Tibial nerve (tissue), 3 donors: ENCODE measurements at regions not wholly inside any gene's neighbourhood (a gene's known extent, or its start where the extent isn't known, plus 50 kb on each side); places are given as distances from the start of the nearest gene placed in this dataset.

Experiments
- POLR2A ChIP-seq, 2 donors: fragments of 450-650 bp; IDR thresholded peaks; one replicate each; pipeline ENCODE4 v1.6.1; 2017; ENCODE audit warnings: antibody characterized with exemption in 2 of 2, mild to moderate bottlenecking in 2 of 2, moderate library complexity in 2 of 2
- TF ChIP-seq, protein P1 (sequence below), 5 experiments: fragments of 200-600 bp in 3 of 5; fragments of 450-650 bp in 2 of 5; sonication (generic) in 3 of 5; IDR thresholded peaks; one replicate each; pipeline ENCODE4 v1.5.1; 2016 to 2019; ENCODE audit warnings: antibody characterized with exemption in 5 of 5, mild to moderate bottlenecking in 3 of 5, moderate library complexity in 2 of 5

DNA sequence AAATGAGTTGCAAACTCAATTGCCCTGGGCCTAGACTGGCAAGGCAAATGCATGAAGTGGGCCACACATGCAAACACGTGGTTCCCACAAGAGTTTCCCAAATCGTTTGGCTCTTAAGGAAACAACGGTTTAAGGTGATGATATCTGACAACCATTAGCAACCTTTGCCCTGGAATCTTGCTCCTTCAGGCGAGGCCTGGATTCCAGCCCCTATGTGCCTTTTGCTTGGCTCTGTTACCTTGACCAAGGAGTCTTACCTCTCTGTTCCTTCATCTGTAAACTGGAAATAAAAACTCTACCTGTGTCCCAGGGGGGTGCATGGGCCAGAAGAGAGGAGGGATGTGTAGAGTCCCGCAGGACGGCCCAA lies 72.1 kb upstream of the CASZ1 start:
- TF ChIP-seq, protein P1, sequence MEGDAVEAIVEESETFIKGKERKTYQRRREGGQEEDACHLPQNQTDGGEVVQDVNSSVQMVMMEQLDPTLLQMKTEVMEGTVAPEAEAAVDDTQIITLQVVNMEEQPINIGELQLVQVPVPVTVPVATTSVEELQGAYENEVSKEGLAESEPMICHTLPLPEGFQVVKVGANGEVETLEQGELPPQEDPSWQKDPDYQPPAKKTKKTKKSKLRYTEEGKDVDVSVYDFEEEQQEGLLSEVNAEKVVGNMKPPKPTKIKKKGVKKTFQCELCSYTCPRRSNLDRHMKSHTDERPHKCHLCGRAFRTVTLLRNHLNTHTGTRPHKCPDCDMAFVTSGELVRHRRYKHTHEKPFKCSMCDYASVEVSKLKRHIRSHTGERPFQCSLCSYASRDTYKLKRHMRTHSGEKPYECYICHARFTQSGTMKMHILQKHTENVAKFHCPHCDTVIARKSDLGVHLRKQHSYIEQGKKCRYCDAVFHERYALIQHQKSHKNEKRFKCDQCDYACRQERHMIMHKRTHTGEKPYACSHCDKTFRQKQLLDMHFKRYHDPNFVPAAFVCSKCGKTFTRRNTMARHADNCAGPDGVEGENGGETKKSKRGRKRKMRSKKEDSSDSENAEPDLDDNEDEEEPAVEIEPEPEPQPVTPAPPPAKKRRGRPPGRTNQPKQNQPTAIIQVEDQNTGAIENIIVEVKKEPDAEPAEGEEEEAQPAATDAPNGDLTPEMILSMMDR (IDR thresholded peaks at IDR 0.05), result no peak
- no peak for TF ChIP-seq POLR2A (IDR thresholded peaks at IDR 0.05)
